ENCODE measurements at regions not wholly inside any gene's neighbourhood (a gene's known extent, or its start where the extent isn't known, plus 50 kb on each side); places are given as distances from the start of the nearest gene placed in this dataset.
"Not testable (repeated sequence)": the region's sequence is repeated elsewhere in the genome, so short reads cannot be mapped to it uniquely, and the experiment has no call there.

- Histone ChIP-seq H3K27ac (ENCODE audit: low read depth, low read length) (no peak overlapping the region), H3K4me3 (ENCODE audit: insufficient read depth, low read length) (no peak overlapping the region), H3K27me3 (ENCODE audit: insufficient read depth, low read length) (no peaks in the 10 kb centered on the region), H3K79me2 (ENCODE audit: insufficient read depth, low read length) (no peaks in the 10 kb centered on the region), H3K4me1 (ENCODE audit: insufficient read depth, low read length) (no peaks in the 10 kb centered on the region), H2AFZ (ENCODE audit: low read length) (no peak overlapping the region), H4K20me1 (ENCODE audit: insufficient read depth, low read length) (no peaks in the 10 kb centered on the region), H3K9me3 (ENCODE audit: low read depth, low read length) (no peaks in the 10 kb centered on the region), H3K36me3 (ENCODE audit: insufficient read depth, low read length) (no peaks in the 10 kb centered on the region), H3K4me2 (ENCODE audit: insufficient read depth, low read length) (no peak overlapping the region)
- no peak for TF ChIP-seq CTCF (IDR thresholded peaks at IDR 0.05; ENCODE audit: extremely low read depth, low read depth, low read length)
- no peak for DNase-seq (ENCODE audit: insufficient read length, low spot score, missing footprints)
Measured at GRCh38 chr13:82458169-82458568, 1424.1 kb downstream of the SLITRK1 start.

GRCh38 chr13:82457548-82457947 is 1424.7 kb downstream of the SLITRK1 start:
- H3K36me3 ChIP-seq (ENCODE audit: insufficient read depth, low read length); H3K4me1 ChIP-seq (ENCODE audit: insufficient read depth, low read length); H3K9me3 ChIP-seq (ENCODE audit: low read depth, low read length); H3K27ac ChIP-seq (ENCODE audit: low read depth, low read length); H4K20me1 ChIP-seq (ENCODE audit: insufficient read depth, low read length); H3K27me3 ChIP-seq (ENCODE audit: insufficient read depth, low read length); DNase-seq (ENCODE audit: insufficient read length, low spot score, missing footprints); H3K79me2 ChIP-seq (ENCODE audit: insufficient read depth, low read length); H2AFZ ChIP-seq (ENCODE audit: low read length); H3K4me2 ChIP-seq (ENCODE audit: insufficient read depth, low read length); H3K4me3 ChIP-seq (ENCODE audit: insufficient read depth, low read length): not testable (repeated sequence)

- Histone ChIP-seq H3K27ac (ENCODE audit: low read depth, low read length) (no peak overlapping the region), H2AFZ (ENCODE audit: low read length) (no peak overlapping the region), H3K9me3 (ENCODE audit: low read depth, low read length) (peaks cover 3% of the 10 kb centered on the region), H3K4me1 (ENCODE audit: insufficient read depth, low read length) (no peaks in the 10 kb centered on the region), H3K4me3 (ENCODE audit: insufficient read depth, low read length) (no peak overlapping the region), H4K20me1 (ENCODE audit: insufficient read depth, low read length) (no peaks in the 10 kb centered on the region), H3K36me3 (ENCODE audit: insufficient read depth, low read length) (no peaks in the 10 kb centered on the region), H3K79me2 (ENCODE audit: insufficient read depth, low read length) (no peaks in the 10 kb centered on the region), H3K4me2 (ENCODE audit: insufficient read depth, low read length) (no peak overlapping the region), H3K27me3 (ENCODE audit: insufficient read depth, low read length) (no peaks in the 10 kb centered on the region)
- DNase-seq (ENCODE audit: insufficient read length, low spot score, missing footprints), result no peak
- TF ChIP-seq CTCF (IDR thresholded peaks at IDR 0.05; ENCODE audit: extremely low read depth, low read depth, low read length), result no peak
Measured at GRCh38 chr13:82447416-82448077, 1434.7 kb downstream of the SLITRK1 start.

GRCh38 chr13:82439159-82439904 is 1442.9 kb downstream of the SLITRK1 start:
- TF ChIP-seq CTCF (IDR thresholded peaks at IDR 0.05; ENCODE audit: extremely low read depth, low read depth, low read length), result no peak
- Histone ChIP-seq H2AFZ (ENCODE audit: low read length) (no peak overlapping the region), H3K4me1 (ENCODE audit: insufficient read depth, low read length) (no peaks in the 10 kb centered on the region)

More at GRCh38 chr13:82439159-82439904, 1442.9 kb downstream of the SLITRK1 start:
- no peak overlapping the region for H3K4me2 ChIP-seq (ENCODE audit: insufficient read depth, low read length)
- no peaks in the 10 kb centered on the region for H3K79me2 ChIP-seq (ENCODE audit: insufficient read depth, low read length)
- H4K20me1 ChIP-seq (ENCODE audit: insufficient read depth, low read length), result no peaks in the 10 kb centered on the region
- H3K36me3 ChIP-seq (ENCODE audit: insufficient read depth, low read length), result no peaks in the 10 kb centered on the region
- H3K4me3 ChIP-seq (ENCODE audit: insufficient read depth, low read length), result no peak overlapping the region
- H3K27me3 ChIP-seq (ENCODE audit: insufficient read depth, low read length), result no peaks in the 10 kb centered on the region
- no peak overlapping the region for H3K27ac ChIP-seq (ENCODE audit: low read depth, low read length)
- no peak for DNase-seq (ENCODE audit: insufficient read length, low spot score, missing footprints)
- H3K9me3 ChIP-seq (ENCODE audit: low read depth, low read length), result peaks cover 8% of the 10 kb centered on the region

All from osteoblast (primary cell).